GM12878 (cell line): ENCODE measurements at regions not wholly inside any gene's neighbourhood (a gene's known extent, or its start where the extent isn't known, plus 50 kb on each side); places are given as distances from the start of the nearest gene placed in this dataset.
A peak's percentile ranks its signal among the peaks of the same experiment; 100 is the strongest.

ENCODE experiments used
- ATAC-seq: fragments of 200-7000 bp; cut with Tn5 transposase; 3 replicates; pipeline ENCODE4 v1.9.1; 2020; ENCODE audit warnings: mild to moderate bottlenecking, moderate library complexity
- BruUV-seq: library from RNA; stranded (reverse); fragments of 400-500 nt; replicated peaks from 2 replicates; lab custom pipeline; 2021; lab: Mats Ljungman, UMichigan
- CTCF ChIA-PET: fragments of 300-600 bp; sonication (Branson Sonifier 250); formaldehyde crosslinking; extraction: SDS; loops from one replicate; lab custom pipeline; 2021; ENCODE audit warnings: inconsistent platforms; lab: Yijun Ruan, JAX
- POLR2A ChIA-PET: fragments of 350-600 bp; formaldehyde crosslinking; extraction: SDS; loops from one replicate; lab custom pipeline; 2021; ENCODE audit warnings: inconsistent platforms; lab: Charles Lee
- RAD21 ChIA-PET: fragments of 300-600 bp; sonication (Branson Sonifier 250); formaldehyde crosslinking; loops from one replicate; lab custom pipeline; 2023; ENCODE audit warnings: antibody characterized with exemption; ENCODE audit not compliant: unreplicated experiment; lab: Charles Lee
- SMC1A ChIA-PET: fragments of 300-600 bp; sonication (Branson Sonifier 250); formaldehyde crosslinking; loops from one replicate; lab custom pipeline; 2023; ENCODE audit not compliant: unreplicated experiment, uncharacterized antibody; lab: Charles Lee
- DNase-seq: peaks from one replicate; pipeline ENCODE4 v3.0.0-alpha.2; 2011; ENCODE audit warnings: low read depth, low spot score
- FAIRE-seq: peaks from 3 replicates; lab custom pipeline; 2011; peaks lifted over from hg19 to GRCh38; lab: Jason Lieb, UNC
- H2AFZ ChIP-seq: 2 replicates; pipeline ENCODE4 v1.6.0; 2011; ENCODE audit warnings: low read depth, low read length, control low read depth; ENCODE audit not compliant: control insufficient read depth
- H3K27ac ChIP-seq: 2 replicates; pipeline ENCODE4 v1.5.1; 2011; ENCODE audit warnings: control low read depth; ENCODE audit not compliant: control insufficient read depth, insufficient read depth
- H3K27me3 ChIP-seq, 2 experiments: replicated peaks in 1 of 2; 2 replicates each; pipeline versions ENCODE4 v1.6.0 to v1.6.1; 2011; ENCODE audit warnings: low read length in 1 of 2; ENCODE audit not compliant: control insufficient read depth in 2 of 2, insufficient read depth in 2 of 2
- H3K36me3 ChIP-seq, 2 experiments: 2 replicates each; pipeline ENCODE4 v1.5.1; 2011; ENCODE audit warnings: low read length in 1 of 2; ENCODE audit not compliant: control insufficient read depth in 2 of 2, insufficient read depth in 2 of 2
- H3K4me1 ChIP-seq: 2 replicates; pipeline ENCODE4 v1.6.1; 2011; ENCODE audit warnings: mild to moderate bottlenecking, low read length, moderate library complexity, mixed read lengths; ENCODE audit not compliant: control insufficient read depth, insufficient read depth
- H3K4me2 ChIP-seq: 2 replicates; pipeline ENCODE4 v1.6.0; 2011; ENCODE audit warnings: control low read depth; ENCODE audit not compliant: control insufficient read depth, insufficient read depth
- H3K4me3 ChIP-seq: fragments of 200-600 bp; sonication (generic); 2 replicates; pipeline ENCODE4 v1.5.1; 2016
- H3K79me2 ChIP-seq: 2 replicates; pipeline ENCODE4 v1.6.0; 2011; ENCODE audit warnings: low read length; ENCODE audit not compliant: control insufficient read depth, insufficient read depth
- H3K9ac ChIP-seq: 2 replicates; pipeline ENCODE4 v1.8.0; 2011; ENCODE audit warnings: low read length, control low read depth, mixed read lengths; ENCODE audit not compliant: control insufficient read depth, insufficient read depth
- H3K9me3 ChIP-seq: replicated peaks from 3 replicates; pipeline ENCODE4 v1.5.1; 2011; ENCODE audit warnings: mild to moderate bottlenecking, low read length; ENCODE audit not compliant: control insufficient read depth, insufficient read depth
- H4K20me1 ChIP-seq: 2 replicates; pipeline ENCODE4 v1.6.0; 2011; ENCODE audit not compliant: control insufficient read depth, insufficient read depth
- CBX5 ChIP-seq: sonication (generic); IDR thresholded peaks from 2 replicates; pipeline ENCODE4 v1.6.1; 2016; ENCODE audit warnings: low read depth, moderate library complexity, mild to moderate bottlenecking, inconsistent platforms
- CREB1 ChIP-seq: IDR thresholded peaks from 2 replicates; pipeline ENCODE4 v1.6.1; 2012; ENCODE audit warnings: low read depth, mild to moderate bottlenecking, inconsistent platforms
- CREM ChIP-seq: IDR thresholded peaks from 2 replicates; pipeline ENCODE4 v1.6.1; 2014; ENCODE audit warnings: antibody characterized with exemption, low read depth
- EP300 ChIP-seq, 2 experiments: fragments of 150-350 bp in 1 of 2; IDR thresholded peaks; 2 replicates each; pipeline ENCODE4 v1.6.1; 2011 to 2012; ENCODE audit warnings: low read depth in 2 of 2, low read length in 2 of 2, borderline replicate concordance in 1 of 2, improper control_type of control experiment in 1 of 2, inconsistent platforms in 1 of 2; ENCODE audit not compliant: control insufficient read depth in 1 of 2
- FOS ChIP-seq: IDR thresholded peaks from 3 replicates; pipeline ENCODE4 v1.6.1; 2011; ENCODE audit warnings: borderline replicate concordance; ENCODE audit not compliant: insufficient read length; ENCODE audit errors: extremely low read depth
- FOXM1 ChIP-seq: IDR thresholded peaks from 2 replicates; pipeline ENCODE4 v1.6.1; 2012; ENCODE audit warnings: low read depth, mild to moderate bottlenecking, inconsistent platforms, low read length, moderate library complexity
- IRF4 ChIP-seq: IDR thresholded peaks from 2 replicates; pipeline ENCODE4 v1.6.1; 2011; ENCODE audit warnings: low read depth, low read length
- PML ChIP-seq: IDR thresholded peaks from 2 replicates; pipeline ENCODE4 v1.6.1; 2012; ENCODE audit warnings: low read length, inconsistent platforms
- POLR2A ChIP-seq: IDR thresholded peaks from 2 replicates; pipeline ENCODE4 v1.6.1; 2011; ENCODE audit warnings: low read depth, mild to moderate bottlenecking, low read length
- STAT1 ChIP-seq: fragments of 450-650 bp; conservative IDR thresholded peaks from 2 replicates; pipeline ENCODE4 v1.6.1; 2014; ENCODE audit warnings: antibody characterized with exemption, mild to moderate bottlenecking
- SUZ12 ChIP-seq: fragments of 200-600 bp; sonication (generic); IDR thresholded peaks from one replicate; pipeline ENCODE4 v1.6.1; 2018; ENCODE audit warnings: antibody characterized with exemption, mild to moderate bottlenecking; ENCODE audit not compliant: unreplicated experiment
- TCF7 ChIP-seq: IDR thresholded peaks from 2 replicates; pipeline ENCODE4 v1.6.1; 2014; ENCODE audit warnings: antibody characterized with exemption, borderline replicate concordance
- ZNF384 ChIP-seq: IDR thresholded peaks from 2 replicates; pipeline ENCODE4 v1.6.1; 2012; ENCODE audit warnings: low read depth, mild to moderate bottlenecking, low read length, improper control_type of control experiment, borderline replicate concordance
- ZNF592 ChIP-seq: fragments of 450-650 bp; IDR thresholded peaks from 2 replicates; pipeline ENCODE4 v1.6.1; 2017; ENCODE audit warnings: mild to moderate bottlenecking, moderate library complexity
- WGBS: methylation state at CpG from one replicate; pipeline ENCODE4 v1.1.6; 2016; ENCODE audit warnings: low lambda C conversion rate; ENCODE audit not compliant: insufficient replicate concordance, insufficient coverage; ENCODE audit errors: missing lambda C conversion rate; 5-methylcytosine and 5-hydroxymethylcytosine counted together
- in situ Hi-C: fragments of 300-500 bp; cut with MboI; formaldehyde crosslinking; loops from 9 replicates; pipeline ENCODE4 v1.14.3; 2018; ENCODE audit warnings: mixed read lengths
- intact Hi-C: fragments of 100-400 bp; cut with micrococcal nuclease; formaldehyde crosslinking; loops from one replicate; pipeline ENCODE4 v1.14.2; 2022; ENCODE audit not compliant: unreplicated experiment

- H3K36me3 ChIP-seq: no peaks in the 10 kb centered on the region
- H3K4me2 ChIP-seq: no peak overlapping the region
- no peaks in the 10 kb centered on the region for H3K4me1 ChIP-seq
- no peaks in the 10 kb centered on the region; the same call in 1 of the 3 replicates for H3K9me3 ChIP-seq
- H3K27me3 ChIP-seq: no peaks in the 10 kb centered on the region
- ATAC-seq: peak; percentile 42; the same call in 2 of the 3 replicates
- intact Hi-C loops: no loop called here
- ChIA-PET CTCF (interaction anchor here (0.8 kb wide), 1 partner anchor 31 kb away, joined by 3 read pairs; no protein-coding TSS in a partner anchor), SMC1A (interaction anchor here (1.1 to 1.4 kb wide), 2 partner anchors 16 to 49 kb away, joined by 4 read pairs; no protein-coding TSS in a partner anchor), POLR2A (no interaction called here), RAD21 (no interaction called here)
- H4K20me1 ChIP-seq: no peaks in the 10 kb centered on the region
- no TSS peak for BruUV-seq
- no peak overlapping the region for H3K9ac ChIP-seq
- H3K4me3 ChIP-seq: no peak overlapping the region
- H3K79me2 ChIP-seq: no peaks in the 10 kb centered on the region
- FAIRE-seq: no peak
- TF ChIP-seq CBX5 (0 out of 2 replicates have a peak, but pooled peaks have one; percentile 26), PML (no peak), FOXM1 (no peak)
- H2AFZ ChIP-seq: no peak overlapping the region
- no peak for DNase-seq
- no peak overlapping the region for H3K27ac ChIP-seq
- 0% methylated on average over 1 of the region's 1 CpG for WGBS
- in situ Hi-C loops: no loop called here
Measured at GRCh38 chr14:53564870-53565269, 391.8 kb downstream of the BMP4 start.

GRCh38 chr14:53563628-53564027 lies 393.0 kb downstream of the BMP4 start:
- Histone ChIP-seq H3K4me2 (no peak overlapping the region), H3K4me3 (no peak overlapping the region), H3K27ac (no peak overlapping the region), H4K20me1 (no peaks in the 10 kb centered on the region), H3K36me3 (no peaks in the 10 kb centered on the region), H3K9me3 (no peaks in the 10 kb centered on the region; the same call in 1 of the 3 replicates), H3K4me1 (no peaks in the 10 kb centered on the region), H3K27me3 (no peaks in the 10 kb centered on the region), H3K9ac (no peak overlapping the region), H3K79me2 (no peaks in the 10 kb centered on the region), H2AFZ (no peak overlapping the region)
- FAIRE-seq: no peak
- ChIA-PET POLR2A (no interaction called here), RAD21 (no interaction called here), SMC1A (interaction anchor here (1.4 kb wide), 1 partner anchor 15 kb away, joined by 4 read pairs; no protein-coding TSS in a partner anchor), CTCF (interaction anchor here (0.6 kb wide), 1 partner anchor 121 kb away, joined by 3 read pairs; no protein-coding TSS in a partner anchor)
- intact Hi-C loops: no loop called here
- ATAC-seq: no peak
- BruUV-seq: no TSS peak
- in situ Hi-C loops: no loop called here
- no peak for DNase-seq
- no peak for TF ChIP-seq SUZ12
- no peak for TF ChIP-seq ZNF592
- TF ChIP-seq FOS: no peak
- no peak for TF ChIP-seq CREB1
- no peak for TF ChIP-seq IRF4
- TF ChIP-seq CREM: no peak
- TF ChIP-seq ZNF384: no peak
- TF ChIP-seq STAT1: no peak
- no peak for TF ChIP-seq TCF7
- TF ChIP-seq POLR2A: no peak
- TF ChIP-seq EP300 (IDR thresholded peaks at IDR 0.05; ENCODE audit: borderline replicate concordance in 1 of 2, control insufficient read depth in 1 of 2, low read depth in 2 of 2, low read length in 2 of 2): no peak
